Fibroblast of mammary gland (primary cell): ENCODE measurements at regions not wholly inside any gene's neighbourhood (a gene's known extent, or its start where the extent isn't known, plus 50 kb on each side); places are given as distances from the start of the nearest gene placed in this dataset.
"Not testable (repeated sequence)": the region's sequence is repeated elsewhere in the genome, so short reads cannot be mapped to it uniquely, and the experiment has no call there.

Experiments
- DNase-seq: peaks from one replicate; pipeline ENCODE4 v3.0.0-alpha.2; 2010; ENCODE audit warnings: low read depth
- H3K4me3 ChIP-seq: 2 replicates; pipeline ENCODE4 v1.5.1; 2011; ENCODE audit warnings: low read depth, mild to moderate bottlenecking, low read length, moderate library complexity; ENCODE audit not compliant: control insufficient read depth
- CTCF ChIP-seq: conservative IDR thresholded peaks from 2 replicates; pipeline ENCODE4 v1.5.1; 2011; ENCODE audit warnings: low read depth, low read length, inconsistent platforms; ENCODE audit not compliant: control insufficient read depth, insufficient read depth

GRCh38 chr12:105654606-105655005, 324.1 kb downstream of the C12orf75 start:
- no peak overlapping the region for H3K4me3 ChIP-seq
- no peak for TF ChIP-seq CTCF
- no peak for DNase-seq

DNA sequence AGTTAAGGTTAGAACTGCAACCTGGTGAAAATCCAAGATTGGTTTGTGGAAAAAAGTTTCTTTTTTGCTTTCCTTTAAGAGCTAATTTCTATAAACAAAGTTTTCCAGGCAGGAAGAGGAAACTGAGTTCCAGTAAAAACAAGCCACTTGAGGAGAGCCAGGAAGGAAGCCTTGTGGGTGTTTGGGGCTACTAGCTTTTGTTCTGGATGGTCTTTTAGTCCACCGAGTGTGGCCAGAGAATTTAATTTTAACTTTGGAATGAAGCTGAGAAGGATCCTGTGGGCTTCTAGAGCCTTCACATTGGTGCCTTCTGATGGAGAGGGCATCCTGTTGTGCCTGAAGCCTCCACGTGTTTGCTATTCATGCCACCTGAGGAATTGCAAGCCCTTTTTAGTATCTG, 327.9 kb downstream of the C12orf75 start:
- TF ChIP-seq CTCF, result no peak
- H3K4me3 ChIP-seq, result no peak overlapping the region
- DNase-seq, result no peak

GRCh38 chr12:105659355-105660075, 329.0 kb downstream of the C12orf75 start:
- TF ChIP-seq CTCF, result no peak
- no peak for DNase-seq
- H3K4me3 ChIP-seq, result no peak overlapping the region

DNA sequence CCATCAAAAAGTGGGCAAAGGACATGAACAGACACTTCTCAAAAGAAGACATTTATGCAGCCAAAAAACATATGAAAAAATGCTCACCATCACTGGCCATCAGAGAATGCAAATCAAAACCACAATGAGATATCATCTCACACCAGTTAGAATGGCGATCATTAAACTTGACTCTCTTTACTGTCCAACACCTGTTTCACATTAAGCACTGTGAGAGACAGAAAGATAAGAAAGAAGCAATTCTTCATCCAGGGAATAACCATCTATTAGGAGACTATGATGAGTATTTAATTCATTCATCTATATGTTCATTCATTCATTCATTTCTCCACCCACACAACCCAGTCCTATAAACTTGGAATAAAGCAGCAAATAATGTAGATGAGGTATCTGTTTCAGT, 334.3 kb downstream of the C12orf75 start:
- not testable (repeated sequence) for DNase-seq

GRCh38 chr12:105665366-105665765, 334.9 kb downstream of the C12orf75 start:
- H3K4me3 ChIP-seq, result no peak overlapping the region
- DNase-seq, result no peak
- TF ChIP-seq CTCF, result no peak

More for the DNA sequence above, 334.3 kb downstream of the C12orf75 start:
- H3K4me3 ChIP-seq, result not testable (repeated sequence)

GRCh38 chr12:105667973-105668743, 337.7 kb downstream of the C12orf75 start:
- no peak for TF ChIP-seq CTCF
- no peak for DNase-seq
- H3K4me3 ChIP-seq, result no peak overlapping the region

GRCh38 chr12:105670672-105671071, 340.2 kb downstream of the C12orf75 start:
- no peak for TF ChIP-seq CTCF
- DNase-seq, result no peak

More at GRCh38 chr12:105670672-105671071, 340.2 kb downstream of the C12orf75 start:
- no peak overlapping the region for H3K4me3 ChIP-seq
